Ishikawa (cell line): ENCODE measurements at regions not wholly inside any gene's neighbourhood (a gene's known extent, or its start where the extent isn't known, plus 50 kb on each side); places are given as distances from the start of the nearest gene placed in this dataset.

Experiments
- CEBPB ChIP-seq: IDR thresholded peaks from 2 replicates; pipeline ENCODE4 v1.6.1; 2012
- CREB1 ChIP-seq: IDR thresholded peaks from 2 replicates; pipeline ENCODE4 v1.6.1; 2012; ENCODE audit warnings: low read depth
- EGR1 ChIP-seq: IDR thresholded peaks from 2 replicates; pipeline ENCODE4 v1.6.1; 2012
- EP300 ChIP-seq: IDR thresholded peaks from 2 replicates; pipeline ENCODE4 v1.6.1; 2012; ENCODE audit warnings: borderline replicate concordance
- FOXM1 ChIP-seq: IDR thresholded peaks from 2 replicates; pipeline ENCODE4 v1.6.1; 2012; ENCODE audit warnings: low read depth, borderline replicate concordance
- NFIC ChIP-seq: IDR thresholded peaks from 2 replicates; pipeline ENCODE4 v1.6.1; 2012
- RAD21 ChIP-seq: IDR thresholded peaks from 2 replicates; pipeline ENCODE4 v1.6.1; 2012; ENCODE audit warnings: low read depth
- TAF1 ChIP-seq: IDR thresholded peaks from 2 replicates; pipeline ENCODE4 v1.6.1; 2012; ENCODE audit warnings: low read depth, mild to moderate bottlenecking
- TCF12 ChIP-seq: IDR thresholded peaks from 2 replicates; pipeline ENCODE4 v1.6.1; 2012; ENCODE audit warnings: low read depth
- TEAD4 ChIP-seq: IDR thresholded peaks from 2 replicates; pipeline ENCODE4 v1.6.1; 2012
- YY1 ChIP-seq: IDR thresholded peaks from 2 replicates; pipeline ENCODE4 v1.6.1; 2012; ENCODE audit warnings: low read depth
- ZBTB7A ChIP-seq: IDR thresholded peaks from 2 replicates; pipeline ENCODE4 v1.6.1; 2012; ENCODE audit warnings: low read depth
- TF ChIP-seq, protein P1 (sequence below): IDR thresholded peaks from 2 replicates; pipeline ENCODE4 v1.6.1; 2012; ENCODE audit warnings: low read depth, mild to moderate bottlenecking
- TF ChIP-seq, protein P2 (sequence below): IDR thresholded peaks from 2 replicates; pipeline ENCODE4 v1.6.1; 2012
- TF ChIP-seq, protein P3 (sequence below): IDR thresholded peaks from 2 replicates; pipeline ENCODE4 v1.6.1; 2012

DNA sequence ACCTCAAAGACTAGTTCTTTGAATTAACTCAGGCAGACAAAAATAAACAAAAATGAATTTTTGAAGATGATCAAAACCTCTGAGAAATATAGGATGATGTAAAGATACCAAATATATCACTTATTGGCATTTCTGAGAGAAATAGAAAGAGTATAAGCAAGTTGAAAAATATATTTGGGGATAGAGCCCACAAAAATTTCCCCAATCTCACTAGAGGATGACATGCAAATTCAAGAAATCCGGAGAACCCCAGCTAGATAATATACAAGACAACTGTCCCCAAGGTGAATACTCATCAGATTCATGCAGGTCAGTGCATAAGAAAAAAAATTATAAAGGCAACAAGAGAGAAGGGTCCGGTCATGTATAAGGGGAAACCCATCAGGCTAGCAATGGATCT is 129.1 kb downstream of the CXXC4 start:
- no peak for TF ChIP-seq TAF1
- TF ChIP-seq, protein P1, sequence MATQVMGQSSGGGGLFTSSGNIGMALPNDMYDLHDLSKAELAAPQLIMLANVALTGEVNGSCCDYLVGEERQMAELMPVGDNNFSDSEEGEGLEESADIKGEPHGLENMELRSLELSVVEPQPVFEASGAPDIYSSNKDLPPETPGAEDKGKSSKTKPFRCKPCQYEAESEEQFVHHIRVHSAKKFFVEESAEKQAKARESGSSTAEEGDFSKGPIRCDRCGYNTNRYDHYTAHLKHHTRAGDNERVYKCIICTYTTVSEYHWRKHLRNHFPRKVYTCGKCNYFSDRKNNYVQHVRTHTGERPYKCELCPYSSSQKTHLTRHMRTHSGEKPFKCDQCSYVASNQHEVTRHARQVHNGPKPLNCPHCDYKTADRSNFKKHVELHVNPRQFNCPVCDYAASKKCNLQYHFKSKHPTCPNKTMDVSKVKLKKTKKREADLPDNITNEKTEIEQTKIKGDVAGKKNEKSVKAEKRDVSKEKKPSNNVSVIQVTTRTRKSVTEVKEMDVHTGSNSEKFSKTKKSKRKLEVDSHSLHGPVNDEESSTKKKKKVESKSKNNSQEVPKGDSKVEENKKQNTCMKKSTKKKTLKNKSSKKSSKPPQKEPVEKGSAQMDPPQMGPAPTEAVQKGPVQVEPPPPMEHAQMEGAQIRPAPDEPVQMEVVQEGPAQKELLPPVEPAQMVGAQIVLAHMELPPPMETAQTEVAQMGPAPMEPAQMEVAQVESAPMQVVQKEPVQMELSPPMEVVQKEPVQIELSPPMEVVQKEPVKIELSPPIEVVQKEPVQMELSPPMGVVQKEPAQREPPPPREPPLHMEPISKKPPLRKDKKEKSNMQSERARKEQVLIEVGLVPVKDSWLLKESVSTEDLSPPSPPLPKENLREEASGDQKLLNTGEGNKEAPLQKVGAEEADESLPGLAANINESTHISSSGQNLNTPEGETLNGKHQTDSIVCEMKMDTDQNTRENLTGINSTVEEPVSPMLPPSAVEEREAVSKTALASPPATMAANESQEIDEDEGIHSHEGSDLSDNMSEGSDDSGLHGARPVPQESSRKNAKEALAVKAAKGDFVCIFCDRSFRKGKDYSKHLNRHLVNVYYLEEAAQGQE: no peak
- TF ChIP-seq, protein P2, sequence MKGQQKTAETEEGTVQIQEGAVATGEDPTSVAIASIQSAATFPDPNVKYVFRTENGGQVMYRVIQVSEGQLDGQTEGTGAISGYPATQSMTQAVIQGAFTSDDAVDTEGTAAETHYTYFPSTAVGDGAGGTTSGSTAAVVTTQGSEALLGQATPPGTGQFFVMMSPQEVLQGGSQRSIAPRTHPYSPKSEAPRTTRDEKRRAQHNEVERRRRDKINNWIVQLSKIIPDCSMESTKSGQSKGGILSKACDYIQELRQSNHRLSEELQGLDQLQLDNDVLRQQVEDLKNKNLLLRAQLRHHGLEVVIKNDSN: no peak
- TF ChIP-seq NFIC: no peak
- no peak for TF ChIP-seq YY1
- TF ChIP-seq EP300: no peak
- TF ChIP-seq CREB1: no peak
- no peak for TF ChIP-seq EGR1
- no peak for TF ChIP-seq RAD21
- TF ChIP-seq TEAD4: no peak
- TF ChIP-seq, protein P3, sequence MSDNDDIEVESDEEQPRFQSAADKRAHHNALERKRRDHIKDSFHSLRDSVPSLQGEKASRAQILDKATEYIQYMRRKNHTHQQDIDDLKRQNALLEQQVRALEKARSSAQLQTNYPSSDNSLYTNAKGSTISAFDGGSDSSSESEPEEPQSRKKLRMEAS: no peak
- TF ChIP-seq TCF12: no peak
- no peak for TF ChIP-seq CEBPB
- TF ChIP-seq ZBTB7A: no peak
- TF ChIP-seq FOXM1: no peak

DNA sequence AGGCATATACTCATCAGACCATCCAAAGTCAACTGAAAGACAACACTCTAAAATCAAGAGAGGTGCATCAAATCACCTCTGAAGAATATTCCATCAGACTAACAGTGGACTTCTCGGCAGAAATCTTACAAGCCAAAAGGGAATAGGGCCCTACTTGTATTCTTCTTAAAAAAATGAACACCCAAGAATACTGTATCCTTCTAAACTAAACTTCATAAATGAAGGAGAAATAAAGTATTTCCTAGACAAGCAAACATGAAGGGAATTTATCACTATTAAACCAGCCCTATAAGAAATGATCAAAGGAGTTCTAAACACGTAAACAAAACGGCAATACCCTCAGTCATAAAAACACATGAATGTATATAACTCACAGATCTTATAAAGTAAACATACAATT is 141.2 kb downstream of the CXXC4 start:
- TF ChIP-seq, protein P1: no peak
- TF ChIP-seq EGR1 (no peak), NFIC (no peak), TAF1 (no peak), ZBTB7A (no peak), CEBPB (no peak), CREB1 (no peak), TEAD4 (no peak), RAD21 (no peak), TCF12 (no peak), EP300 (no peak), YY1 (no peak), FOXM1 (no peak)
- TF ChIP-seq, protein P3: no peak
- TF ChIP-seq, protein P2: no peak

DNA sequence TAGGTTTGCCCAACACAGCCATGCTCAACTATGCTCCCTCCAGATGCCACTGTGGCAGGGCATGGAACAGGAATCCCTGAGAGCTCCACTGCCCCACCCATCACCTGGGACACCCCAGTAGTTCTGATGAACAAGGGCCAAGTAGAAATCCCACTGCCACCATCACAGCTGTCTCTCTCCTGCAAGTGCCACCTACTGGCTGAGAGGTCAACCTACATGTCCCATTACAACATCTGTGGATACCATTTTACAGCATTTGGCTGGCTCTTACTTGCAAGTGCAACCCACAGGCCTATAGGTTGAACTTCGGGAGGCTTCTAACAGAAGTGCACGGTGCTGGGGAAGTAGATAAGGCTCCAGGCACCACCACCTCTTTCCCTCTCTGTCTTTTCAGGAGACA is 142.5 kb downstream of the CXXC4 start:
- peak; percentile 22; the same call in 1 of the 2 replicates for TF ChIP-seq RAD21
- TF ChIP-seq ZBTB7A: no peak

DNA sequence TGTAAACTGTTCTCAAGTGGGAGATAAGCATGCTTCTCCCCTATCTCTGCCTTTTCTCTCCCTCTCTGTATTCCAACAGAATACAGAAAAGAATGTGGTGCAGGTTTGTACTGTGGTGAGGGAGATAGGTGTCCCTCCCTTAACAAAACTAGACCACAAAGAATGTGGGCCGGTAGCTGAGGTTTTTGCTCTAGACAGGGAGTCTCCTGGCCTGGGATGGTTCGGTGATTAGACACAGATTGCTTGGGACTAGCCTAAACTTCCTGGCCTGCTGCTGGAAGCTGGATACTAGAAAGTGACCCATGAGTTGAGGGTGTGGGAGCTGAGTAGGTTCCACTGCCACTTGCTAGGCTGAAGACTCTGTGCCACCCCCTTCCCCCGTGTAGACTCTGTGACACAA is 143.0 kb downstream of the CXXC4 start:
- TF ChIP-seq EGR1 (no peak), NFIC (no peak), CREB1 (no peak), ZBTB7A (no peak), FOXM1 (no peak), YY1 (no peak), TCF12 (no peak), TAF1 (no peak), CEBPB (no peak), RAD21 (no peak), EP300 (no peak), TEAD4 (no peak)
- TF ChIP-seq, protein P3: no peak
- TF ChIP-seq, protein P1: no peak
- TF ChIP-seq, protein P2: no peak
